HG02981 (cell line): ENCODE measurements at regions not wholly inside any gene's neighbourhood (a gene's known extent, or its start where the extent isn't known, plus 50 kb on each side); places are given as distances from the start of the nearest gene placed in this dataset.

Source experiments
- ATAC-seq: cut with Tn5 transposase; IDR thresholded peaks from one replicate; pipeline ENCODE4 v1.9.1; 2021; ENCODE audit warnings: mild to moderate bottlenecking, moderate library complexity; ENCODE audit not compliant: unreplicated experiment

DNA sequence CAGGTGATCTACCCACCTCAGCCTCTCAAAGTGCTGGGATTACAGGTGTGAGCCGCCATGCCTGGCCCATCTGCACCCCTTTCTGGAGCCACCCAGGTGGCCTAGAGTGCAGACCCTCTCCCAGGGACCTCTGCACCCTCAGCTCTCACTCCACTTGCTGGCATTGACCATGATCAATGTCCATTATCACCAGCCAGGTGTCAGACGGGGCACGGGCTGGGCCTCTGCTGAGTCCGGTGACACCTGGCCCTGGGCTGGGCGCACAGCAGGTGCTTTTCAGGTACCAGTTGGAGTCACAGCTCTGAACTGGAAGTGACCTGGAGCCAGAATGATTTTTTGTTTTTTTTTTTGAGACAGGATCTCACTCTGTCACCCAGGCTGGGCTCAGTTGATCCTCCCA lies 91.8 kb upstream of the PMEPA1 start:
- no peak for ATAC-seq

- ATAC-seq = no peak
Observed at GRCh38 chr20:57800791-57801430, 91.1 kb upstream of the PMEPA1 start.

DNA sequence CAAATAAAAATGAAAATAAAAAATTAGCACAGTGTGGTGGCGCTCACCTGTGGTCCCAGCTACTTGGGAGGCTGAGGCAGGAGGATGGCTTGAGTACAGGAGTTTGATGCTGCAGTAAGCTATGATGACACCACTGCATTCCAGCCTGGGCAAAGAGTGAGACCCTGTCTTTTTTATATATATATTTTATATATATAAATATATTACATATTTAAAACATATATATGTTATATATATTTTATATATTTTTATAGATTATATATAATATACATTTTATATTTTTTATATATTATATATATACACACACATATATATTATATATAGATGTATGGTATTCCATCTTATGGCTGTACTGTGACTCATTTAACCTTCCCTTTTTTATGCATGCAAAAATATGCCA lies 87.6 kb upstream of the PMEPA1 start:
- ATAC-seq = no peak

DNA sequence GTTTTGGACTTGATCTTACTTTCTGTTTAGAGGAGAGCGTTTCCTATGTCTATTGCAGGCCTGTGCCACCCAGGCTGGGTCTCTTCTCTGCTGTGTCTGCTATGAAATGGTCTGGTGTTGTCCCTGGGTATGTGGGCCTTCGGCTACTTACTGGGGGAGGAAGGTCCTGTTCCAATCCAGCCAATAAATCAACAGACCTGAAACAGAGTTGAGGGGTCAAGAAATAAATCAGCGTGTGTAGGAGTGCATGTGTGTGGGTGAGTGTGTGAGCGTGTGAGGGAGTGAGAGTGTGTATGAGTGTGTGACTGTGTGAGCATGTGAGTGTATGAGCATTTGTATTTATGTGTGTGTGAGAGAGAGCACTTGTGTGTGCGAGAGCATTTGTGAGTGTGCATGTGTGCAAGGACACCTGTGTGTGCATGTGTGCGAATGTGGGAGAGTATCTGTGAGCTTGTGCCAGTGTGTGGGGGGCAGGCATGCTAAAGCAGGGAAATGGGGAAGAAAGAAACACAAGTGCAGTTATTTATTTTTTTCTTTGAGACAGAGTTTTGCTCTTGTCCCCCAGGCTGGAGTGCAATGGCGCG lies 86.3 kb upstream of the PMEPA1 start:
- no peak for ATAC-seq

- no peak for ATAC-seq
Observed at GRCh38 chr20:57795342-57795697, 85.5 kb upstream of the PMEPA1 start.

DNA sequence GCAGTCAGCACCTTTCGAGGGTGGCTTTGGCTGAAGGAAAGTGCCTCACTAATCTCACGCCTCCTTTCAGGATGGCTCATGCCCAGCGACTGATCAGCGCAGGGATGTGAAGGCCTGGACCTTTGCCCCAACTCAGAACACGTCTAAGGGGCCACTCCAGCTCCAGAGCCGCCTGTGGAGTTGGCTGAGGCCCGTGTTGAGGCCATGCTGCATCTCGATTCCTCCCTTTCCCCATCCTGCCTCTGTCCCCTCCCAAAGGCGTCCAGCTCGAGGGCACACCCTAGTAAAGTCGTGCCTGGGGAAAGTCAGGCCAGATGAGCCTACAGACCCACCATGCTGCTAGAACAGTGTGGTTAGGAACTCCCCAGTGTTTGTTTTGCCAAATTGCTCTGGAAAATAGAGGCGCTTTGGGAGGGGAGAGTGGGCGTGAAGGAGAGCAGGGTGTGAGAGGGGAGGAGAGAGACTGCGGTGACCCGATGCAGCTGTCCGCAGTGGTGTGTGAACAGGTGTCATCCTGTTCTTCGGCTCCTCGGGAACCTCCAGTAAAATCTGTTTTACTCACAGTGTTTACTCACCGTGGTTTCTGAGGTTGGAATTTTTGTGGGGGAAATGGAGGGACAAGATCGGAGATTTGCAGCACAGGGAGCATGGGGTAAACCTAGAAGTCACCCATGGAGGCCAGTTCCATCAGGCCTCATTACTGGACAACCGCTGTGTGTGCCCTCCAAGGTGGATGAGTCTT lies 85.0 kb upstream of the PMEPA1 start:
- no peak for ATAC-seq

- ATAC-seq = no peak
Observed at GRCh38 chr20:57794036-57794435, 84.2 kb upstream of the PMEPA1 start.

DNA sequence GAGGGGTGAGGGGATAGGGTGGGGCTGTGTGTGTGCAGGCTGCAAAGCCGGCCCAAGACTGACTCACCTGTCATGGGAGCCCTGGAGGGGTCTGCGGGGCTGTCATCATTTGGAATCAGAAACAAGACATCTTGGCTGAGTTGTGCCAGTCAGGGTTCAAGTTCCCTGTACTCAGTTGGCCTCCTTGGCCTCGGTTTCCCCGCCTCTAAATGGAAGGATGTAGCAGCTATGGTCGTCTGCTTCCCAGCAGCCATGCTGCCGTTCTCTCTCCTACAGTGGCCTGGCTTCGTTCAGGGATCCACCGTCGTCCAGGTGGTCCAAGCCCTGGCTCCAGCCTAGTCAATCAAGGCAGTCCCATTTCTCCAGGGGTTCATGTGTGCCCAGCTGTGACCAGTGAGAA lies 83.6 kb upstream of the PMEPA1 start:
- no peak for ATAC-seq

GRCh38 chr20:57792386-57793080 lies 82.7 kb upstream of the PMEPA1 start:
- no peak for ATAC-seq

DNA sequence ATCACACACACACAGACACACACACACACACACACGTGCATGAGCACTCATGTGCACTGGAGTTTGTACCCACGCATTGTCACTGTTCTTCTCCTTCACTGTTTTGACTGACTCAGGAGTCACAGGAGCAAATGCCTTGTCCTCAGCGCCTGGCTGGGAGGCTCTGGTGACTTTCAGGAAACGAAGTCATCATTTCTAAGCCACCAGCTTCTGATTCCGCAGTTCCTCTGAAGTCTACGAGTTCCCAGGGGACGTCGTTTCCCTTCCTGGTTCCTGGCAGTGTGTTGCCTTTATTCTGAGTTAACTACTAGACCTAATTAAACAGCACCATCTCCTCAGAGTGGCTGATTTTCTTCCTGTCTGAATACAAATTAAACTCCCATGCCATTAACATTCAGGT lies 82.2 kb upstream of the PMEPA1 start:
- no peak for ATAC-seq

GRCh38 chr20:57791178-57791962 lies 81.6 kb upstream of the PMEPA1 start:
- no peak for ATAC-seq

DNA sequence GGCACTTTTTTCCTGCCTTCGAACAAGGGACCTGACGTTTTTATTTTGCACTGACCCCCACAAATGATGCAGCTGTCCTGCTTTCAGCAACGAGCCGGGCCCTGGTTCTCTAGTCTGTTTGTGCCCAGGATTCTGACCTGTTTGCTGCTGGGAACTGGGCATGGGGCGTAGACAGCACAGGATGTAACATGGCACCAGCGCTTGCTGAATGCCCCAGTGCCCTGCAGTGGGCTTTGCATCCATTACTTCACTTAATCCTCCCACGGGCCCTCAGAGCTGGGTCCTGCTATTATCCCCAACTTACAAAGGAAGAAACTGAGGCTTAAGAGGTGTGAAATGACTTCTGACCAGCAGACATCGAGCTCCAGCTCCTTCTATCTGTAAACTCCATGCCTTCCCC lies 80.4 kb upstream of the PMEPA1 start:
- ATAC-seq = no peak

DNA sequence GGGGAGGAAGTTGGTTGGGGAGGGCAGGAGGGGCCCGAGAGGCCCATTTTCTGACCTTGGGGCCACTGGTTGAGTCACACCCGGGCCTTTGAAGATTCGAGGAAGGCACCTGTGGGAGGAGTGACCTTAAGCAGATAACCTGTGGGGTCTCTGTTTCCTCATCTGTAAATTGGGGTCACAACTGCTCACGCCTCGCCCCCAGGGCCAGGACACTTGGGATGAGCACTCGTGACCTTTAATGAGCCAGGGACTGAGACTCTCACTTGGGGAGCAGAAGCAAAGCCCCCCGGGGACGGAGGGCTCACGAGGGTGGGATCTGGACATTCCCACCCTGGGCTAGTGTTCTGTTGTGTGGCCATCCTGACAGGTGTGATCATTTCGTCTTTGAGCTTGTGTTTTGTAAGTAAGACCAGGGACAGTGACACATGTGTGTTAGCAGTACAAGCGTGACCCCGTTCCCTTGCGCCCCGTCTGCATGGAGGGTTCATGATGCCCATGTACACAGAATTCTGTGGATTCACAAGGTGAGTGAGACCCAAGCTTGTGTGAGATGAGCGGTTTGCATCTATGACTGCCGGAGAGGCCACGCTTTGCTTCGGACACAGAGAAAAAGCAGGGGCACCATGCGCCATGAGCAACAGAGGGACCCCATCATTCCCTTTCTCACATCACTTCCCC lies 79.3 kb upstream of the PMEPA1 start:
- no peak for ATAC-seq

GRCh38 chr20:57787990-57788781 lies 78.4 kb upstream of the PMEPA1 start:
- ATAC-seq = no peak

DNA sequence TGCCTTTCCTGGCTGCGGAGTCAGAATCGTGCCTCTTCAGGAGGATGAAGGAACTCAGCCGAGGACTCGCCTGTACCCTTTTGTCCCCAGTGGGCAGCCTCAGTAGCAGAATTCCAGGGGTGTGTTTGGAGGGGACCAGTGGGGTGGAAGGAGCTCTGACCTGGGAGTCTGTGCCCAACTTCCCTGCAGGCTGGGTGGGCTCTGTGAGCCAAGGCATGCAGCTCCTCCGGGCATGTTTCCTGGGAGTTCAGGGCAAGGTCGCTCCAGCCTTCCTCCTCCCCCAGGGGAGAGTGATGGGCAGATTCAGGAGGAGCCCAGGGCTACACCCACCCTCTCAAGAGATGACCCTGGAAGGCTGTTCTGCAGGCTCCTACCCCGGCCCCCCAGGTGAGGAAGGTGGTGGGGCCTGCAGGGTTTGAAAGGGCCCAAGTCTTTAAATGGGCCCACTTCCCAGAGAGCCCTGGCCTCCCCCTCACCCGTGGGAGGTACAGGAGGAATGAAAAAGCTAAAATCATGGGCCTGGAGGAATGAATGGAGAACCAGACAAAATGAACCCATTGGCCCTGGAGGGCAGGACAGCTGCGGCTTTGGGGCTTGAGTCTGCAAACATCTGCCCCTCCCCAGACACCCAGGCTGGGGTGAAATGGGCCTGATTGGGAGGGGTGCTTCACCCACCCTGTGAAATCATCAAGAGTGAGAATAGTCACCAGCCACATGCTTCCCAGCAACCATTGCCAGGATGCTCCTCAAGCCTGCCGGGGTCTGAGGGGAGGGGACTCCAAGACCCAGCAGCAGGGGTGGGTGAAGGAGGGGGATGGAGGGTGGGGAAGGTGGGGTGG lies 77.6 kb upstream of the PMEPA1 start:
- ATAC-seq = no peak

GRCh38 chr20:57786304-57786932 lies 76.6 kb upstream of the PMEPA1 start:
- no peak for ATAC-seq

DNA sequence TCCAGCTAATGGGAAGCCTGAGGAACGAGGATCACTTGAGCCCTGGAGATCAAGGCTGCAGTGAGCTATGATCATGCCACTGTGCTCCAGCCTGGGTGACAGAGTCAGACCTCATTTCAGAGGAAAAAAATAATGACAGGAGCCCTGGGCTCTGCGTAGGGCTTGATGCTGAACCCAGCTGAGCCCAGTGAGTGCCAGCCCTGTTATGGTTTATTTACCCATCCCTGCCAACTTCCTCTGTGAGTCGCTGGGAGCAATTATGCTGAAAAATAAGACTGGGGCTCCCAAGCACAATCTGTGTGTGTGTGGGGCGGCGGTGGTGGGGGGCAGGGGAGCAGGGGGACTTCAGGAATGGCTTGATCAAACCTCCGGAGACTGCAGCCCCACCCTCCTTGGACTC lies 75.9 kb upstream of the PMEPA1 start:
- ATAC-seq = no peak

GRCh38 chr20:57785061-57785460 lies 75.2 kb upstream of the PMEPA1 start:
- ATAC-seq = no peak
